ENCODE measurements at regions not wholly inside any gene's neighbourhood (a gene's known extent, or its start where the extent isn't known, plus 50 kb on each side); places are given as distances from the start of the nearest gene placed in this dataset.

- Histone ChIP-seq H3K79me2 (ENCODE audit: control insufficient read depth in 1 of 2, insufficient read depth in 2 of 2, low read length in 2 of 2) (no peaks in the 10 kb centered on the region), H2BK12ac (ENCODE audit: low read depth, low read length) (no peak overlapping the region), H3K23ac (ENCODE audit: insufficient read length) (no peak overlapping the region), H3K27ac (ENCODE audit: low read depth, low read length) (no peak overlapping the region), H2BK15ac (ENCODE audit: low read length) (no peak overlapping the region), H3K27me3 (replicated peaks in 1 of 4; ENCODE audit: control insufficient read depth in 3 of 4, extremely low read depth in 1 of 4, insufficient read depth in 3 of 4, low read length in 3 of 4) (no peaks in the 10 kb centered on the region), H4K8ac (ENCODE audit: extremely low read depth, insufficient read depth, low read length) (no peak overlapping the region), H2BK5ac (ENCODE audit: low read depth, low read length) (no peak overlapping the region), H3K4me3 (ENCODE audit: extremely low read depth in 1 of 4, insufficient read depth in 2 of 4, low read depth in 3 of 4, low read length in 4 of 4) (no peak overlapping the region), H2BK20ac (ENCODE audit: low read length) (no peak overlapping the region), H3K23me2 (ENCODE audit: low read depth, low read length) (no peaks in the 10 kb centered on the region), H4K91ac (replicated peaks; ENCODE audit: insufficient read length, low read length) (no peak overlapping the region), H3K4me1 (replicated peaks in 1 of 4; ENCODE audit: control insufficient read depth in 3 of 4, insufficient read depth in 4 of 4, low read length in 3 of 4) (no peaks in the 10 kb centered on the region), H2AFZ (ENCODE audit: low read length) (no peak overlapping the region), H3K36me3 (ENCODE audit: control insufficient read depth in 2 of 4, insufficient read depth in 4 of 4, low read length in 3 of 4) (no peaks in the 10 kb centered on the region), H3K9me3 (ENCODE audit: insufficient read depth in 2 of 2, low read depth in 1 of 2, low read length in 1 of 2) (0 out of 4 replicates have a peak, but pooled peaks cover 0 to 7% of the 10 kb centered on the region in 2 experiments), H4K20me1 (replicated peaks in 1 of 2; ENCODE audit: control insufficient read depth in 1 of 2, insufficient read depth in 2 of 2, low read length in 2 of 2) (no peaks in the 10 kb centered on the region), H2BK120ac (replicated peaks; ENCODE audit: low read depth, low read length) (no peak overlapping the region), H3K56ac (replicated peaks; ENCODE audit: insufficient read length, low read depth, low read length) (no peak overlapping the region), H3K9ac (replicated peaks in 1 of 4; ENCODE audit: extremely low read depth in 1 of 4, low read depth in 3 of 4, low read length in 3 of 4) (no peak overlapping the region), H2AK5ac (ENCODE audit: low read depth, low read length) (no peak overlapping the region), H3K4ac (replicated peaks; ENCODE audit: insufficient read length, low read depth, low read length) (no peak overlapping the region), H3K14ac (ENCODE audit: insufficient read length) (no peak overlapping the region), H3K79me1 (ENCODE audit: low read depth, low read length) (no peaks in the 10 kb centered on the region), H4K5ac (ENCODE audit: insufficient read length, low read depth, low read length) (no peak overlapping the region), H3K4me2 (ENCODE audit: insufficient read depth in 1 of 2, low read depth in 2 of 2, low read length in 2 of 2) (no peak overlapping the region), H3K18ac (ENCODE audit: extremely low read depth, low read length) (no peak overlapping the region)
- ChIA-PET CTCF (ENCODE audit: partially characterized antibody) (no interaction called here), POLR2A (ENCODE audit: partially characterized antibody) (no interaction called here)
- DNase-seq (ENCODE audit: low read depth in 1 of 2, low spot score in 2 of 2) (no peak), FAIRE-seq (no peak)
- 86% methylated on average over 2 of the region's 2 CpGs; no CpG with 5 or more reads in 1 of the 2 experiments for WGBS, 2 experiments (ENCODE audit: extremely low coverage in 1 of 2, insufficient coverage in 1 of 2, insufficient read length in 1 of 2, insufficient replicate concordance in 2 of 2, low coverage in 1 of 2, low lambda C conversion rate in 2 of 2, missing lambda C conversion rate in 1 of 2)
- TF ChIP-seq, protein P1, sequence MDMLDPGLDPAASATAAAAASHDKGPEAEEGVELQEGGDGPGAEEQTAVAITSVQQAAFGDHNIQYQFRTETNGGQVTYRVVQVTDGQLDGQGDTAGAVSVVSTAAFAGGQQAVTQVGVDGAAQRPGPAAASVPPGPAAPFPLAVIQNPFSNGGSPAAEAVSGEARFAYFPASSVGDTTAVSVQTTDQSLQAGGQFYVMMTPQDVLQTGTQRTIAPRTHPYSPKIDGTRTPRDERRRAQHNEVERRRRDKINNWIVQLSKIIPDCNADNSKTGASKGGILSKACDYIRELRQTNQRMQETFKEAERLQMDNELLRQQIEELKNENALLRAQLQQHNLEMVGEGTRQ (IDR thresholded peaks at IDR 0.05; ENCODE audit: low read length), result no peak
- no peak for TF ChIP-seq KDM4A (IDR thresholded peaks at IDR 0.05; ENCODE audit: low read depth, low read length, severe bottlenecking)
- TF ChIP-seq TCF12 (IDR thresholded peaks at IDR 0.05; ENCODE audit: low read depth, low read length), result no peak
- no peak for TF ChIP-seq RBBP5 (IDR thresholded peaks at IDR 0.05; ENCODE audit: borderline replicate concordance, low read depth, low read length)
- no peak for TF ChIP-seq JUND (IDR thresholded peaks at IDR 0.05; ENCODE audit: low read length)
- no peak for TF ChIP-seq SIN3A (conservative IDR thresholded peaks at IDR 0.05 in 1 of 2, IDR thresholded peaks at IDR 0.05 in 1 of 2; ENCODE audit: low read depth in 1 of 2, low read length in 2 of 2)
- TF ChIP-seq CHD1 (IDR thresholded peaks at IDR 0.05; ENCODE audit: low read depth, low read length), result no peak
- no peak for TF ChIP-seq HDAC6 (IDR thresholded peaks at IDR 0.05; ENCODE audit: low read depth, low read length)
Measured at GRCh38 chr20:39799366-39799965, 837.3 kb downstream of the DHX35 start.
